GM13977 (cell line): ENCODE measurements at regions not wholly inside any gene's neighbourhood (a gene's known extent, or its start where the extent isn't known, plus 50 kb on each side); places are given as distances from the start of the nearest gene placed in this dataset.

Source experiments
- DNase-seq: peaks from one replicate; pipeline ENCODE4 v3.0.0; 2012; ENCODE audit warnings: low spot score
- CTCF ChIP-seq: IDR thresholded peaks from 2 replicates; pipeline ENCODE4 v1.5.1; 2012; ENCODE audit warnings: mild to moderate bottlenecking, control low read depth; ENCODE audit not compliant: insufficient read depth; ENCODE audit errors: extremely low read depth, missing control alignments
- in situ Hi-C: fragments of 300-500 bp; cut with MboI; formaldehyde crosslinking; loops from one replicate; pipeline ENCODE4 v1.12.0; 2022; ENCODE audit warnings: low sequenced_read_pairs, low pct_unique_long_range_greater_than_20kb, mixed read lengths, inconsistent platforms; ENCODE audit not compliant: unreplicated experiment

- TF ChIP-seq CTCF, result no peak
- no peak for DNase-seq
- in situ Hi-C loops, result no loop called here
Measured at GRCh38 chr2:14722904-14723570, 90.5 kb downstream of the LRATD1 start.

- no peak for DNase-seq
- no peak for TF ChIP-seq CTCF
- in situ Hi-C loops, result no loop called here
Measured at GRCh38 chr2:14723684-14724083, 91.2 kb downstream of the LRATD1 start.

GRCh38 chr2:14735696-14736095 is 103.2 kb downstream of the LRATD1 start:
- in situ Hi-C loops, result no loop called here
- TF ChIP-seq CTCF, result no peak
- no peak for DNase-seq

- no peak for DNase-seq
- in situ Hi-C loops, result no loop called here
- TF ChIP-seq CTCF, result no peak
Measured at GRCh38 chr2:14737201-14737600, 104.7 kb downstream of the LRATD1 start.

GRCh38 chr2:14743861-14744260 is 111.3 kb downstream of the LRATD1 start:
- no peak for TF ChIP-seq CTCF
- DNase-seq, result no peak
- in situ Hi-C loops, result no loop called here

- in situ Hi-C loops, result no loop called here
- no peak for TF ChIP-seq CTCF
- no peak for DNase-seq
Measured at GRCh38 chr2:14745288-14746076, 113.0 kb downstream of the LRATD1 start.
